WTC11 (cell line): ENCODE measurements at regions not wholly inside any gene's neighbourhood (a gene's known extent, or its start where the extent isn't known, plus 50 kb on each side); places are given as distances from the start of the nearest gene placed in this dataset.

Experiments used
- ATAC-seq: fragments of 200-7000 bp; cut with Tn5 transposase; 2 replicates; pipeline ENCODE4 v1.10.0; 2021; ENCODE audit warnings: mild to moderate bottlenecking, moderate library complexity
- CTCF ChIA-PET: fragments of 300-600 bp; sonication (Branson Sonifier 250); formaldehyde crosslinking; loops from one replicate; lab custom pipeline; 2021; ENCODE audit warnings: antibody characterized with exemption; lab: Charles Lee
- POLR2A ChIA-PET: fragments of 350-600 bp; sonication (Branson Sonifier 250); formaldehyde crosslinking; loops from one replicate; lab custom pipeline; 2021; ENCODE audit warnings: antibody characterized with exemption; lab: Charles Lee
- DNase-seq: peaks from one replicate; pipeline ENCODE4 v3.0.0; 2021; ENCODE audit warnings: low spot score
- H3K27ac Mint-ChIP-seq: 2 replicates; pipeline ENCODE4 v1.8.0; 2021; ENCODE audit warnings: mixed read lengths
- H3K27me3 Mint-ChIP-seq: 2 replicates; pipeline ENCODE4 v1.8.0; 2021; ENCODE audit warnings: low read depth, mild to moderate bottlenecking, moderate library complexity, mixed read lengths
- H3K36me3 Mint-ChIP-seq: 2 replicates; pipeline ENCODE4 v1.8.0; 2021; ENCODE audit warnings: mixed read lengths
- H3K4me1 Mint-ChIP-seq: 2 replicates; pipeline ENCODE4 v1.8.0; 2022; ENCODE audit warnings: mixed read lengths
- H3K4me3 Mint-ChIP-seq: 2 replicates; pipeline ENCODE4 v1.8.0; 2021; ENCODE audit warnings: mild to moderate bottlenecking, moderate library complexity, mixed read lengths
- H3K9me3 Mint-ChIP-seq: 2 replicates; pipeline ENCODE4 v1.8.0; 2021; ENCODE audit warnings: mixed read lengths
- ATF1 ChIP-seq: sonication (generic); formaldehyde crosslinking; IDR thresholded peaks from 2 replicates; pipeline ENCODE4 v1.8.1; 2023; ENCODE audit warnings: mild to moderate bottlenecking, moderate library complexity, missing genetic modification reagents
- ATF3 ChIP-seq: sonication (generic); formaldehyde crosslinking; conservative IDR thresholded peaks from 2 replicates; pipeline ENCODE4 v1.8.1; 2022; ENCODE audit warnings: mild to moderate bottlenecking, missing genetic modification reagents
- ATF6 ChIP-seq: sonication (generic); formaldehyde crosslinking; IDR thresholded peaks from 2 replicates; pipeline ENCODE4 v1.8.1; 2023; ENCODE audit warnings: mild to moderate bottlenecking, missing genetic modification reagents
- ELF4 ChIP-seq: sonication (generic); formaldehyde crosslinking; IDR thresholded peaks from 2 replicates; pipeline ENCODE4 v1.8.1; 2022; ENCODE audit warnings: low read depth, mild to moderate bottlenecking, moderate library complexity, missing genetic modification reagents
- EMX1 ChIP-seq: fragments of 250-450 bp; sonication (Bioruptor Pico); IDR thresholded peaks from 2 replicates; pipeline ENCODE4 v1.8.0; 2021; ENCODE audit warnings: mild to moderate bottlenecking
- GRHL2 ChIP-seq: fragments of 250-450 bp; sonication (Bioruptor Pico); IDR thresholded peaks from 2 replicates; pipeline ENCODE4 v1.8.0; 2022; ENCODE audit warnings: mild to moderate bottlenecking, moderate library complexity; ENCODE audit not compliant: insufficient replicate concordance, severe bottlenecking
- GTF2I ChIP-seq: fragments of 250-450 bp; sonication (Bioruptor Pico); conservative IDR thresholded peaks from 2 replicates; pipeline ENCODE4 v1.4.0; 2021; ENCODE audit warnings: mild to moderate bottlenecking
- JAZF1 ChIP-seq: fragments of 250-450 bp; sonication (Bioruptor Pico); IDR thresholded peaks from 2 replicates; pipeline ENCODE4 v1.9.0; 2021; ENCODE audit warnings: moderate library complexity, mild to moderate bottlenecking, inconsistent platforms
- MLX ChIP-seq: sonication (generic); formaldehyde crosslinking; IDR thresholded peaks from 2 replicates; pipeline ENCODE4 v1.8.1; 2023; ENCODE audit warnings: mild to moderate bottlenecking, missing genetic modification reagents, moderate library complexity
- MYBL2 ChIP-seq: sonication (generic); formaldehyde crosslinking; IDR thresholded peaks from 2 replicates; pipeline ENCODE4 v1.8.1; 2023; ENCODE audit warnings: mild to moderate bottlenecking, moderate library complexity, missing genetic modification reagents
- NFE2L1 ChIP-seq: sonication (generic); formaldehyde crosslinking; IDR thresholded peaks from 2 replicates; pipeline ENCODE4 v1.8.1; 2023; ENCODE audit warnings: missing genetic modification reagents
- NR3C1 ChIP-seq: sonication (generic); formaldehyde crosslinking; conservative IDR thresholded peaks from 2 replicates; pipeline ENCODE4 v1.8.1; 2023; ENCODE audit warnings: low read depth, mild to moderate bottlenecking, missing genetic modification reagents
- RELA ChIP-seq: sonication (generic); formaldehyde crosslinking; IDR thresholded peaks from 2 replicates; pipeline ENCODE4 v1.8.1; 2022; ENCODE audit warnings: missing genetic modification reagents, mild to moderate bottlenecking, borderline replicate concordance
- SMAD4 ChIP-seq: sonication (generic); formaldehyde crosslinking; IDR thresholded peaks from 2 replicates; pipeline ENCODE4 v1.8.0; 2022; ENCODE audit warnings: mild to moderate bottlenecking, missing genetic modification reagents
- TEAD1 ChIP-seq: sonication (generic); formaldehyde crosslinking; IDR thresholded peaks from 2 replicates; pipeline ENCODE4 v1.8.0; 2022; ENCODE audit warnings: mild to moderate bottlenecking, missing genetic modification reagents
- TP53 ChIP-seq: sonication (generic); formaldehyde crosslinking; IDR thresholded peaks from 2 replicates; pipeline ENCODE4 v1.8.1; 2023; ENCODE audit warnings: mild to moderate bottlenecking, missing genetic modification reagents
- USF2 ChIP-seq: sonication (generic); formaldehyde crosslinking; IDR thresholded peaks from 2 replicates; pipeline ENCODE4 v1.8.1; 2023; ENCODE audit warnings: mild to moderate bottlenecking, missing genetic modification reagents, moderate library complexity
- ZBTB21 ChIP-seq: sonication (generic); formaldehyde crosslinking; IDR thresholded peaks from 2 replicates; pipeline ENCODE4 v1.8.1; 2023; ENCODE audit warnings: mild to moderate bottlenecking, missing genetic modification reagents, borderline replicate concordance
- ZNF121 ChIP-seq: sonication (generic); formaldehyde crosslinking; IDR thresholded peaks from 2 replicates; pipeline ENCODE4 v1.8.0; 2023; ENCODE audit warnings: missing genetic modification reagents
- ZNF423 ChIP-seq: fragments of 250-450 bp; sonication (Bioruptor Pico); IDR thresholded peaks from 2 replicates; pipeline ENCODE4 v2.1.2; 2022; ENCODE audit warnings: mild to moderate bottlenecking, moderate library complexity
- ZNF532 ChIP-seq: fragments of 250-450 bp; sonication (Bioruptor Pico); IDR thresholded peaks from 2 replicates; pipeline ENCODE4 v1.9.0; 2021; ENCODE audit warnings: mild to moderate bottlenecking, borderline replicate concordance
- ZNF671 ChIP-seq: fragments of 250-450 bp; sonication (Bioruptor Pico); IDR thresholded peaks from 2 replicates; pipeline ENCODE4 v1.8.0; 2021; ENCODE audit warnings: mild to moderate bottlenecking

- TF ChIP-seq JAZF1 (CRISPR knock-in tag) = no peak
- no peak for TF ChIP-seq ATF6
Measured at GRCh38 chr2:12457831-12458230, 258.9 kb upstream of the TRIB2 start (continued).

- Mint-ChIP-seq H3K27ac (no peak overlapping the region), H3K4me3 (no peak overlapping the region), H3K27me3 (no peaks in the 10 kb centered on the region), H3K9me3 (peaks cover 12% of the 10 kb centered on the region), H3K4me1 (0 out of 2 replicates have a peak, but pooled peaks cover 2% of the 10 kb centered on the region), H3K36me3 (no peaks in the 10 kb centered on the region)
- ATAC-seq = no peak
- DNase-seq = no peak
- ChIA-PET CTCF (no interaction called here), POLR2A (no interaction called here)
- TF ChIP-seq NR3C1 (CRISPR knock-in tag) = no peak
- no peak for TF ChIP-seq ATF3 (CRISPR knock-in tag)
- no peak for TF ChIP-seq TEAD1 (CRISPR knock-in tag)
- TF ChIP-seq ZNF532 (CRISPR knock-in tag) = no peak
- TF ChIP-seq SMAD4 (CRISPR knock-in tag) = no peak
- no peak for TF ChIP-seq ZBTB21 (CRISPR knock-in tag)
- no peak for TF ChIP-seq RELA (CRISPR knock-in tag)
- no peak for TF ChIP-seq ZNF121 (CRISPR knock-in tag)
- no peak for TF ChIP-seq ATF1
- TF ChIP-seq TP53 (CRISPR knock-in tag) = no peak
- TF ChIP-seq GTF2I (CRISPR knock-in tag) = no peak
- no peak for TF ChIP-seq ZNF671 (CRISPR knock-in tag)
- TF ChIP-seq EMX1 = no peak
- no peak for TF ChIP-seq NFE2L1 (CRISPR knock-in tag)
- no peak for TF ChIP-seq ELF4
- no peak for TF ChIP-seq MYBL2 (CRISPR knock-in tag)
- no peak for TF ChIP-seq ZNF423 (CRISPR knock-in tag)
- TF ChIP-seq MLX = no peak
- no peak for TF ChIP-seq GRHL2 (CRISPR knock-in tag)
- no peak for TF ChIP-seq USF2 (CRISPR knock-in tag)
Measured at GRCh38 chr2:12463189-12463588, 253.5 kb upstream of the TRIB2 start.
